Right forelimb (tissue), 1 donor: ENCODE measurements at regions not wholly inside any gene's neighbourhood (a gene's known extent, or its start where the extent isn't known, plus 50 kb on each side); places are given as distances from the start of the nearest gene placed in this dataset.
"Not testable (repeated sequence)": the region's sequence is repeated elsewhere in the genome, so short reads cannot be mapped to it uniquely, and the experiment has no call there.

Experiments
- DNase-seq: peaks from one replicate; pipeline ENCODE4 v3.0.0-alpha.2; 2018

DNA sequence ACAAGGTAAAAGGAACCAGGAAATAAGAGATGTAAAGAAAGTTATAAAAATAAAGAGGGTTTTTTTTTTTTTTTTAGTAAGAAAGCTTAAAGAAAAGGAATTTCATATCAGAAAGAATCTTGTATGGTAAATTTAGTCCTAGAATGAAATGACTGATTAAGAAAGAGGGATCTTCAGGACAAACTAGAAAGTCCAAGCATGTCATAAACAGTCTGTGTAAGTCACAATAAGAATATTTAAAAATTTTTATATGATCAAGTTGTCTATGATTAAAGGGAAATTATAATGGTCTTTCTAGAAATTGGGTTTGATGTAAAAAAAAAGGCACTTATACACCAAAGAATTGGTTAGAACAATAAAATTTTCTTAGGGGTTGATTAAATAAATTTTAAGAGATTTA lies 289.5 kb downstream of the XPNPEP1 start:
- no peak for DNase-seq

DNA sequence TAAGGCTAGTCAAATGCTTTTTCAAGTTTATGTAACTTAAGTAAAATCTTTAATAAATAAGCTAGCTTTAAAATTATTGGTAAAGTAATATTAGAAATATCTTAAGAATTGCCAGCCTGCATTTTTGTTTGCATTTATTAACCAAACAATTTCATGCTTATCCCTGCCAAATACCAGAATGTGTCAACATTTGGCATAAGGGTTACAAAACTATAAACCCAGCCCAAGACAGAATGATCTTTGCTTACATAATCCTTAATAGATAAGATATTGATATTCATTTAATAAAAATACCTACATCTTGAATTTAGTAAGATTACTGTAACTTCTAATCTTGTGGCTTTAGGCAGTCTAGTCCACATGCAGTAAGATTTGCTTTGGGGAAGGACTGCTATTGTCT lies 290.3 kb downstream of the XPNPEP1 start:
- DNase-seq: not testable (repeated sequence)

DNA sequence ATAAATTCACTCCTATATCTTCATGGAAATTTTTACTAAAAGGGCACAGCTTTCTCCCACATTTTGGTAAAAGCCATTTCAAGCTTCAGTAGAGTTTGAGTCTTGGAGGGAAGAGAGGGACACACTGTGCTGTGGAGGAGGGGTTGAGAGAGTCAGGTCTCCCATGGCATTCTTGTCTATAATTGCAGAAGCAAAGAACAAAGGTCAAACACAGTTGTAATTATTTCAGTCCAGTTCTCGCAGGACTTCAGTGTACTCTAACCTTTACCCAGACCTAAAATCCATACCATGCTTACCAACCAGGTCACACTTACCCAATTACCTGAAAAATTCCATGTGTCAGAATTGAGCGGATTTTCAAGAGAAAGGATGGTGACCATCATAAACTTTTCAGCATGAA lies 298.4 kb downstream of the XPNPEP1 start:
- DNase-seq: no peak

DNA sequence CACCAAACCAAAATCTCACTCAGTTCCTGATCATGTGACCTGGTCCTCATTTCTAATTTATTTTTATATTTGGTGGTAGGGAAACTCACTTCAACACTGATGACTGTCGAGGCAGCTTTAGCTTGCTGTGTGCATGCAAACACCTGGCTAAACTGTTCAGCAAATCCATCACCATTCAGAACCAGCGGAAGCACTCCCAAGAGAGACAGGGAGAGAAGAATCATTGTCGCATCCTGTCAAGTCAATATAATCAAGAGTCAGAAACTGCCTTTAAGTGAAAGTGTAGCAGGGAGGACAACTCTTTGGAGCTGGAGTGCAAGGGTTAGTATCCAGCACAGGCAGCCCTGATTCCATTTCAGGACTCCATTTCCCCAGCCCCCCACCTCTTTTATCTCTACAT lies 300.7 kb downstream of the XPNPEP1 start:
- DNase-seq: no peak

DNA sequence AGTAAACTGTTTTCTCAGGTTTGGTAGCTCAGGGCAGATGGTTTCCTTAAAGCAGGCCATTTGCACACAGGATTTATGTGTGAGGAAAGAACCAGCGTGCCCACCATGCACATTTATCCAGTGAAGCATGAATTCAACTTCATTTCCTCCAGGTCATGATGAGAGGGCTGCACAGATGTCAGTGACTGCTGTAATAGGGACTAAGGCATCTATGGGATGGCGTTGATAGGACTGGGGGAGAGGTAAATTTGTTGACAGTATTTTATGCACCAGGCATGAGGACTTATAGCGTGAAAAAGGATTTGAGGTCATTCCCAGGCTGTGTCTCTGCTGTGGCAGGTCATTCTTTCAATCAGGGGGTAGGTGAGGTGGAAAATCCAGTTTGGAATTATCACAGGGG lies 302.9 kb downstream of the XPNPEP1 start:
- DNase-seq: no peak

DNA sequence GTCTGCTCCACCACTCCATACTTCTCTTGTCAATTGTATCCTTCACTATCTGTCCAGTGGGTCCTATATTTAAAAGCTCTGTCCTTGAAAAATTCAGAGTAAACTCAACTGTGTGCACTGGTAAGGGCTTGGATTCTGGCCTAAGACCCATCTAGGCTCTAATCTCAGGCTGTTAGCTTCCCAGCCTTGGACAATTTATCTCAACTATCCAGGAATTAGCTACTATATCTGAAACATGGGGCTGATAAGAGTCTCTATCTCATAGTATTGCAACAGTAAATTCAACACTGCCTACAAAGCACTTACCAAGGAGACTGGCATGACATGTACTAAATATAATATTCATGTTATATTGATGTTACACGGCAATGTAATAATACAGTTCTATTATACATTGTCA lies 303.4 kb downstream of the XPNPEP1 start:
- no peak for DNase-seq

DNA sequence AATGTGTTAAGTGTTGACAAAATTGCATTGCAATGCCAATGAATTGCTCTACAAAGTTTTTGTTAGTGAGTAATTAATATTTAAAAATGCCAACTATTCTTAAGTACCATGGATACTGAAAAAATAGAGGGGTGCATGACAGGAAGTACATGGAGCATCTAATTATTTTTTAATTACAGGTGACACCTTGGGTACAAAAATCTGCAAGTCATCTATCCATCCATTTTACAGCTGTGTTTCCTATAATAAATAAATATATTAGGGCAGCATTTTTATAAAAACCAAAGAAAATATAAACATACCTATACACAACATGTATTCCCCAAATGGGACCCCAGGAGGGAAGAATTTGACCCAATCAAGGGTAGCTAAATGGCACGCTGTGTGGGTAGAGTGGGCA lies 304.6 kb downstream of the XPNPEP1 start:
- DNase-seq: no peak

DNA sequence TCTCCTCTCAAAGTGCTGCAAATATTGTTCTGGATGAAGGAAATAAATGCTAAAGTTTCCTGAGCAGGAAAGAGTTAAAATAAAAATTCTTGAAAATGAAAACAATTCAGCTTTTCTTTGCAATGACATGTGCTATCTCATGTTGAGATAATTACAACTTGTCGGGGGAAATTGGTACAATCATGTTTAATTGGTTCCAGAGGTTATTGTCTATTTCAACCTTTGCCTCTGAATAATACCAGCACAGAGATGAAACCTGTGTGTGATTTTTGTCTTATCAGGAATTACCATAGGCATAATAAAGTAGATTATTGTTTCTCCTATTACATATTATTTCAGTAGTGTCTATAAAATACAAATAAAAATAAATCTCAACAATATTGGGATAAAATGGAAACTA lies 305.0 kb downstream of the XPNPEP1 start:
- DNase-seq: no peak

DNA sequence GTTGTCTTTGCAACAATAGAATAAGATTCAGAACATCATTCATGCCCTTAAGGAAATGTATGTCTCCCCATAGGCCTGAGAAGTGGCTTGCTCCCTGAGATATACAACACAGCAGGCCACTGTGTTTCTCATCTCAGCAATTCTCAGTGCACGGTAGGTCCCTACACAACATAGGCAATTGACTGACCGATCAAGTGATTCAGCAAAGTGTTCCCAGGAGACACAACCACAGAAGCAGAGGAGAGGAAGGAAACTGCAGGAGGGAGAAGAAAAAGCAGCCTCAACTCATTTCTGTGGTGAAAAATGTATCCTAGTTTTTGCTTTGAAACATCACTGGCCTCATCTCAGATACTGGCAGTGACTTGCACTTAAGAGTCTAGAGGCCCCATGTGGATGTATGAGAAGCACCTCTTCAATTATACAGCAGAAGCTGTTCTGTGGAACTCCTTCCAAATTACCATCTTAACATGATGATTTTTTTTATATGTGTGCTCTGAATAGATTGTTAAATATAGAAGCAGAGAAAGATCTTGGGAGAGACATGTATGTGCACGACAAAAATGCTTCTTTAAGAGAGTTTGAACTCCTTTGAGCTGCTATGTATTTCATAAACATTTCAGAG lies 306.8 kb downstream of the XPNPEP1 start:
- no peak for DNase-seq

DNA sequence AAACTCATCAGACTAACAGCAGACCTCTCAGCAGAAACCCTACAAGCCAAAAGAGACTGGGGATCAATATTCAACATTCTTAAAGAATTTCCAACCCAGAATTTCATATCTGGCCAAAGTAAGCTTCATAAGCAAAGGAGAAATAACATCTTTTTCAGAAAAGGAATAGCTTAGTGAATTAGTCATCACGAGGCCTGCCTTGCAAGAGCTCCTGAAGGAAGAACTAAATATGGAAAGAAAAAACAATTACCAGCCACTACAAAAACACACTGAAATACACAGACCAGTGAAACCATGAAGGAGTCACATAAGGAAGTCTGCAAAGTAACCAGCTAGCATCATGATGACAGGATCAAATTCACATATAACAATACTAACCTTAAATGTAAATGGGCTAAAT lies 328.0 kb downstream of the XPNPEP1 start:
- DNase-seq: not testable (repeated sequence)

DNA sequence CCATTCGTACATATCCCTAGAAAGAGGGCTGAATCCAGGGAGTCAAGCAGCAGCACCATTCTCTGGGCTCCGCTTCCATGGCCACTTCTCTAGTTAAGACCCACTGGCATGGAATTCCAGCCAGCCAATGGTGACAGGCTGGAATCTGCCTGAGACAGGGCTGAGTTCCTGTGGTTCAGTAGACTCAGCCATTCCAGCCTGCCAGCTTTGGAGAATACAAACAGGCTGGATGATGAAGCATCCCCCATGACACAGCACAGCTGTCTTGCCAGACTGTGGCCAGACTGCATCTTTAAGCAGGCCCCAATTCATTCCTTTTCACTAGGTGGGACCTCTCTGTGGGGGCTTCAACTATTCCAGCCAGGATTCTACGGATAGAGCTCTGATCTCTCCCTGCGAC lies 329.6 kb downstream of the XPNPEP1 start:
- no peak for DNase-seq

DNA sequence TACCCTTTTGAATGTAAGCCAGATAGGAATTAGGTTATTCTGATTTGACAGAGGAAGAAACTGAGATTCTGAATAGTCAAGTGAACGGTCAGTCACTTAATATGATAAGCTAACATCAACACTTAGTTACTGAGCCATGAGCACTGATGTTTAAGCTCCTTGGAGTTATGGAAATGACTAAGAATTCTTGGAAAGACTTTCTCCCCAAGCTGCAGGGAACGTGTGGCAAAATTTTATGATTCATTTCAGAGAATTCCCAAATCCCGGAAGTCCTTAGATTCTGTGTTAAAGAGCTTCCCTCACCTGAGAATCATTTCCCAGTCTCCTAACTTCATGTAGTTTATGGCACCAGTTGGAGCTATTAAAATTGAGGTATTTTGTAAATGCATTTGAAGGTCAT lies 330.9 kb downstream of the XPNPEP1 start:
- no peak for DNase-seq

DNA sequence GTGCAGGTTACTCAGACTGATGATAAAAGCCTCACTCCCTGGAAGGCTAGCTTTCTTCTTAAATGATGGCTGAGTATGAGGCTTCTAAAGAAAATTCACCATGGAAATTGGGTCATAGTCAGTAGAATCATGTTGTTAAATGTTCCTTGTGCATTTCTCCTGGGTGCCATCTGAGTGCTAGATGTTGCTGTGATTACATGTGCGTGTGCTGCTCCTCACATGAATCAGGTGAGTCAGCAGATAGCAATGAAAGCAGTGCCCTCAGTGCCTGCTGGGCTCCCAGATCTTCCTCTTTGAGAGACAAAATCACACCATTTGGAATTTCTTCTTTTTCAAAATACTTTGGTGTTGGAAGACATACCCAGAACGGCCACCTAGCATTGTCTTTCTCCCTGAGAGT lies 331.7 kb downstream of the XPNPEP1 start:
- DNase-seq: no peak

DNA sequence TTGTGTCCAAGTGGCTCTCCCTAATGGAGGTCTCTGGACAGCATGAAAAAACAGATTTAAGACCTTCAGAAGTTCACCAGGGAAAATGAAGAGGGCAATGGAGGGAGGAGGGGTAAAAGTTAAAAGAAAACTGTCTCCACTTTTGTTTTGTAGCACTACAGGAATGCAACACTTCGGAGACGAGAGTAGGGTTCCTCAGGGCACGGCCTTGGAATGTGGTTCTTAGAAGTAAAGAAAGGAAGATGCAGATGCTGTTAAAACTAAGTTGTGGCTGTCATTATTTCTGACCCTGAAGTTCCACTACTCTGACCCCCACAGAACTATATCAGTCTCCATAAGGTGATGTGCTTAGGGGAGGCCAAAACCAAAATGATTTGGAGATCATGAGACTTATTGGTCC lies 335.1 kb downstream of the XPNPEP1 start:
- no peak for DNase-seq

DNA sequence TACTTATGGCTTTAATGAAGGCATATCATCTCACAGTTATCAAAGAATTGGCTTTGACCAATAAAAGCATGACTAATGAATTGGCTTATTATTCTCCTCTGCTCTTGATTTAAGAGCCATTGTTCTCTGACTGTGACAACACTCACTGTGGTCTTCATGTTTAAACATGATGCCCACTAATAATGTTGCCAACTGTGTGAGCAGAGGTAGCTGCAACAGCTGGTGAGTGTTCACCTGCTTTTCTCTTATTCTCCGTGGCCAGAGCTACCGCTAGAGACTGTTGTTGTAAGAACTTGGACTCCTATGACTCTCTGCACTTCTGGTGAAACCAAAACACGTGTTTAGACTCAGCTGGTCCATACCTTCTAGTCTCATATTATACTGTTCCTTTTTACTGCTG lies 335.9 kb downstream of the XPNPEP1 start:
- no peak for DNase-seq

DNA sequence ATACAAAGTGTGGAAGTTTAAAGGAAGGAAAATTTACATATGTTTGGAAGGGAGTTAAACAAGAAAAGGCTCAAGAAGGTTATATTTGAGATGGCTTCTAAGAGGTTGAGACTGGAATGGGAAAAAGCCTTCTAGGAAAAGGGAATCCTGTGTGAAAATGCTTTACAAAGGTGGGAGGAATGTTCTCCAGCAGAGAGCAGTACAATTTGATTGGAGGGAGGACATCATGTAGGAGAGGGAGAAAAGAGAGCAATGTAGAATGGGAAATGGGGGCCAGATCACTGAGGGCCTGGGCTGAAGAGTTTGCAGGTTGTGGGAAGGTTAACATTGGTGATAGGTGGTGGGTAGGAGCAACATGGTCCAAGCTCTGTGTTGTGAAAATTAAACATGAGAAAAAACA lies 366.9 kb downstream of the XPNPEP1 start:
- DNase-seq: no peak

DNA sequence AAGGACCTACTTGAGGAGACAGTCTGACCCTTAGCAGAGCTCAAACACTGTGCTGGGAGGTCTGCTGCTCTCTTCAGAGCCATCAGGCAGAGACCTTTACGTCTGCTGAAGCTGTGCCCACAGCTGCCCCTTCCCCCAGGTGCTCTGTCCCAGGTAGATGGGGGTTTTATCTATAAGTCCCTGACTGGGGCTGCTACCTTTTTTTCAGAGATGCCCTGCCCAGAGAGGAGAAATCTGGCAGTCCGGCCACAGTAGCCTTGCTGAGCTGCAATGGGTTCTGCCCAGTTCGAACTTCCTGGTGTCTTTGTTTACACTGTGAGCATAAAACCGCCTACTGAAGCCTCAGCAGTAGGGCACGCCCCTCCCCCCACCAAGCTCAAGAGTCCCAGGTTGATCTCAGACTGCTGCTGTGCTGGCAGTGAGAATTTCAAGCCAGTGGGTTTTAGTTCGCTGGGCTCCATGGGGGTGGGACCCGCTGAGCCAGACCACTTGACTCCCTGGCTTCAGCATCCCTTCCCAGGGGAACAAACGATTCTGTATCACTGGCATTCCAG lies 381.2 kb downstream of the XPNPEP1 start:
- DNase-seq: not testable (repeated sequence)

DNA sequence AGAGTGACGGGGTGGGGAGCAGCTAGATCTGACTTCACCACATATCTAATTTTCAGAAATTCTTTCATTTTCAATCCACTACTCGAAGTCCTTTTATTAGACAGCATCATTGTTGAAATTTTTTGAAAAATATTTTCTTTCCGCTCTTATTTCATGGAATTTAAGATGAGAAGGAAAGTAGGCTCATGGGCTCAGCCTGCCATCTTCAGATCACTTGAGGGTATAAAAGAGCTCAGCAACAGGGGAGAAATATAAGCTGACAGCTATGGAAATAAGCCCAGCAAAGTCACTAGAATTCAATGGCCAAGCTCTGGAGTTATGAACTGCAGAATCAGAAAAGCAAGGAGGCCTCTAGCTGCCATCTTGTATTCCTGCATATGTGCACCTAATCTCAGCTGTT lies 389.1 kb downstream of the XPNPEP1 start:
- DNase-seq: no peak

DNA sequence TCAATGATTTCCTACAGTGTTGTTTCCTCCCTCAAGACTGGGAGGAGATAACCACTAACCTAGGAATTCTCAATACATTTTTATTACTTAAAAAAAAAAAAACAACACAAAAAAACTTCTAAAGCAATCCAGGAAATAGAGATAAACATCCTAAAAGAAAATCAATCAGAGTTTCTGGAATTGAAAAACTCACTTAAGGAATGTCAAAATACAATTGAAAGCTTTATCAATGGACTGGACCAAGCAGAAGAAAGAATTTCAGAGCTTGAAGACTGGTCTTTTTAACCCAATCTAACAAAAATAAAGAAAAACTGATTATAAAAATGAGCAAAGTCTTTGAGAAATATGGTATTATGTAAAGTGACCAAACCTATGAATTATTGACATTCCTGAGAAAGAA lies 394.1 kb downstream of the XPNPEP1 start:
- DNase-seq: no peak

DNA sequence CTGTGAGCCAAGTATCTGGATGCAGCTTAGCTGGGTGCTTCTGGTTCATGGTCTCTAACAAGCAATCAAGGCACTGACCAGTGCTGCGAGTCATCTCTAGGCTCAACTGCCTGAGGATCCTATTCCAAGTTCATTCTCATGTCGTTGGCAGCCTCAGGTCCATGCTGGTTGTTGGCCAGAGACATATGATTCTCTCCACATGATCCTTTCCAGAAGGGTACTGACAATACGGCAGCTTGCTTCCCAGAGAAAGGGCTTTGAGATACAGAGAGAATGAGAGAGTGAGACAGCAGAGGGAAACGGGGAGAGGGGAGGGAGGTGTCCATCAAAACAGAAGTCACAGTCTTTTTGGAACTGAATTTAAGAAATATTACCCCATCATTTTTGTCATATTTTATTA lies 405.6 kb downstream of the XPNPEP1 start:
- no peak for DNase-seq

DNA sequence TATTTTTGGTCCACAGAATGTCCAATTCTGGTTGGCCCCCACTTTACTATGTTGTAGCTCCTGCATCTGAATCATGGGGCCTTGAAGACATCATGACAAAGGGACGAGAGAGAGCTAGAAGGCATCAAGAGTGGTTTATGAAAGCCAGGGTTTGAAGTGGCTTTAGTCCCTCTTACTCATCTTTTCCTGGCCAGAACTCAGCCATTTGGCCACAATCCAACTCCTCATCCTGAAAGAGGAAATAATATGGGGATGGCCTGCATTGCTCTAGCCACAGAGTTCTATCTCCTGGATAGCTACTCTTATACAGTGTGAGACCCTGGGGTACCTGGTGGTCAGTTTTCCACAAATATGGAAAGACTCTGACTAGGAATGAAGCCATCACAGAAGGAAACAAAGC lies 418.9 kb downstream of the XPNPEP1 start:
- no peak for DNase-seq

DNA sequence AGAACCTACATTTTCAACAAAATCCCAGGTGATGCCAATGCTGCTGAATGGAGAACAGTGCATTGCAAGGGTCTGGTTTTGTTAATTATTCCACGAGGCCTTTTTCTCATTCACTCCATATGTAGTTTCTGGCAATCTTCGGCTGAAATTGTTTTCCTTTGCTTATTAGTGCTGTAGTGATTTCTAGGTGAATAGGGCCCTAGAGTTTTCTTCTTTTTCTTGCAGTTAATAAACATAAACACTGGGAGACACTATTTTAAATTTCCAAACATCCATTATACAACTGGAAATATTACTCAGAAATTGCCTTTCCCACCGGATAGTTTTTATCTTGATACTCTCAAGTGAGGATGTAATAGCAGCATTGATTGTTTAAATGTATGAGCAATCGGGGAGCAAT lies 435.6 kb downstream of the XPNPEP1 start:
- no peak for DNase-seq

DNA sequence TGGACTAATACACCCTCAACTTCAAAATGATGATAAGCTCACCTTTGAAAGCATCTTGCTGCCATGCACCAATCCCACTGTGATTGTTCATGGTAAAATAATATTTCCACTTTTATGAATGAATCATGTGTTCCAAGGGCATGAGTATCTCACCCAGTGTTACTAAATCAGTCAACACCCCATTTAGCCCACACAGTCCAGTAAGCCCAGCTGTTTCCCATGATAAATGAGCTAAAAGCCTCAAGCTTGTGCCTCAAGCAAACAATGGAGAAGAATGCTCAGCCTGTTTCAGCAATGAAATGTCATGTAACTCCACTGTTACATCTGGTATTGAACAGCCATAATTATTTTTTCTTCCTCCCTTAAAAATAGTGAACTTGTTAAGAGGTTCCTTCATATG lies 442.5 kb downstream of the XPNPEP1 start:
- DNase-seq: no peak

DNA sequence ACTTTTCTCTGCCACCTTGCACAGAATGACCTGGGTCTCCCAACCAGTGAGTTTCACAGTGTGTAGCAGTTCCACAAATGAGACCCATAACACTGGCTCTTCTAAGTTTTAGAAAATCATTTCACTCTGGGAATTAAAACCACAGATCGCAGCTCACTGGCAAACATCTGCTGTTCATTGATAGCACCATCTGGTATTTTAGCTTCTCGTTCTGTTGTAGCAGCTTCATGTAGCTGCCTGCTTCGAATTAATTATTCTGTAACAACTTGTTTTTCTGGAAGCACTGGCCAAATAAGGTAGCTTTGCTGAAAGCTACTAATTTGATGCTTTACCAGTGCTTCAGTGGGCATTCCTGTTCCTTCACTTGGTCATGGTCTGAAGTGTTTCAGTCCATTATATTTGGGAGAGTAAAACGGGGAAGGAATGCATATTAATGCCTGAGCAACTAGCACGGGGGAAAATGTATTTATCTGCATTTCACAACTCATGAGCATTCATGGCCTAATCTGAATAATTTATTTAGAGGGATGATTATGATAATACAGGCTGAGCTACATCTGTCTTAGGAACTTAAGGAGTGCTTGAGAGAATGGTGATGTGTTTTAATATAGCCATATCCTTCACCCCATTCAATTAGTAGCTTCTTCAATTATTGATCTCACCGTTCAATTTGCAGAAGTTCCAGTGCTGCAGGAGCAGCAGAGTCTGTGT lies 447.4 kb downstream of the XPNPEP1 start:
- no peak for DNase-seq

DNA sequence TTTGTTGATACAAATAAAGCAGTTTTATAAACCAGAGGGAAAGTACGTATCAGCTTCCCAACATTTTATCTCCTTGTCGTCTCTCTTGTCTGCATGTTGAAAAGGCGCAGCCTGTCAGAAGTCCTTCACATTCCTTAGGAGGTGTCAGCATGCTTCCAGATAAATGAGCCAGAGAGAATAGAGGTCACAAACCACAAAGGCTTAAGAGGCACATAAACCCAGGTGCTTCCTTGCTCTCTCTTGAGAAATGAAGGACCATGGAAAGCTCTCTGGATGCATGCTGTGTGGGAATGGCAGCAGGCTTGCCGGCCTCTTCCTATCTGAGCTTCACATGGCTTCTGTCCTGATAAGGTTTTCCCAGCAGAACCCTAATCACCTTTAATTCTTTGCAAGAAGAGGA lies 448.5 kb downstream of the XPNPEP1 start:
- DNase-seq: no peak
